ENCODE measurements at regions not wholly inside any gene's neighbourhood (a gene's known extent, or its start where the extent isn't known, plus 50 kb on each side); places are given as distances from the start of the nearest gene placed in this dataset.

DNA sequence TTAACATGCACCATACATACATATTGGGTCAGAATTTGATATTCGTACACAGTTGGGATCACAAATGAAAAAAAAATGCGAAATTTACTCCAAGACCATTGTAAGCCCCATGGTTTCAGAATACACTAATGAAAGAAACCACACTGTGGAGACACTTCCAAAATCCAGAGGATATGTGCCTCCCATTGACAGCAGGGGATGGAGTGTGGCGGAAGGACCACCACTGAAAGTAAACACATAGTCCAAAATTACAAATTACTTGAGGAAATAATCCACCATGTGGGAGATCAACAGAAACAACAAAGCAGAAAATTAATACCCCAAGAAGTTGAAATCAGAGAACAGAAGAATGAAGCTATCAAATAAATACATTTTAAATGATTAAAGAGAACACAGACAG is 291.6 kb upstream of the PAPPA start:
- Histone ChIP-seq H3K27me3 (replicated peaks; ENCODE audit: control insufficient read depth, insufficient read depth, low read length) (no peaks in the 10 kb centered on the region), H3K4me3 (replicated peaks; ENCODE audit: low read depth, low read length) (no peak overlapping the region), H3K36me3 (ENCODE audit: control insufficient read depth, insufficient read depth, low read length) (no peaks in the 10 kb centered on the region)
- DNase-seq (ENCODE audit: extremely low read depth, insufficient read length): no peak
- TF ChIP-seq, protein P1, sequence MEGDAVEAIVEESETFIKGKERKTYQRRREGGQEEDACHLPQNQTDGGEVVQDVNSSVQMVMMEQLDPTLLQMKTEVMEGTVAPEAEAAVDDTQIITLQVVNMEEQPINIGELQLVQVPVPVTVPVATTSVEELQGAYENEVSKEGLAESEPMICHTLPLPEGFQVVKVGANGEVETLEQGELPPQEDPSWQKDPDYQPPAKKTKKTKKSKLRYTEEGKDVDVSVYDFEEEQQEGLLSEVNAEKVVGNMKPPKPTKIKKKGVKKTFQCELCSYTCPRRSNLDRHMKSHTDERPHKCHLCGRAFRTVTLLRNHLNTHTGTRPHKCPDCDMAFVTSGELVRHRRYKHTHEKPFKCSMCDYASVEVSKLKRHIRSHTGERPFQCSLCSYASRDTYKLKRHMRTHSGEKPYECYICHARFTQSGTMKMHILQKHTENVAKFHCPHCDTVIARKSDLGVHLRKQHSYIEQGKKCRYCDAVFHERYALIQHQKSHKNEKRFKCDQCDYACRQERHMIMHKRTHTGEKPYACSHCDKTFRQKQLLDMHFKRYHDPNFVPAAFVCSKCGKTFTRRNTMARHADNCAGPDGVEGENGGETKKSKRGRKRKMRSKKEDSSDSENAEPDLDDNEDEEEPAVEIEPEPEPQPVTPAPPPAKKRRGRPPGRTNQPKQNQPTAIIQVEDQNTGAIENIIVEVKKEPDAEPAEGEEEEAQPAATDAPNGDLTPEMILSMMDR (IDR thresholded peaks at IDR 0.05; ENCODE audit: insufficient read depth, low read length, poor library complexity, severe bottlenecking): no peak

DNA sequence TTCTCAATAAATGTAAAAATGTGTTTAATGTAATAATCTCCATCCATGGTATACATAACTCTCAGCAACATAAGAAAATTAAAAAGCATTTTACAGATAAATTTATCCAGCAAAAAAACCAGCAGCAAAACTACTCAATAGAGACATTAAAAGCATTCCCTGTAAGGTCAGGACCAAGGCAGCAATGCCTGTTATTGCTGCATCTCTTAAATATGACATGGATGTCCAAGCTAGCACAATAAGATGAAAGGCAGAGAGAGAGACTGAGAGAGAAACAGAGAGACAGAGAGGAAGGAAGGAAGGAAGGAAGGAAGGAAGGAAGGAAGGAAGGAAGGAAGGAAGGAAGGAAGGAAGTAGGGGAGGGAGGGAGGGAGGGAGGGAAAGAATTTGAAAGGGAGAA is 289.0 kb upstream of the PAPPA start:
- no peaks in the 10 kb centered on the region for H3K27me3 ChIP-seq (replicated peaks; ENCODE audit: control insufficient read depth, insufficient read depth, low read length)

DNA sequence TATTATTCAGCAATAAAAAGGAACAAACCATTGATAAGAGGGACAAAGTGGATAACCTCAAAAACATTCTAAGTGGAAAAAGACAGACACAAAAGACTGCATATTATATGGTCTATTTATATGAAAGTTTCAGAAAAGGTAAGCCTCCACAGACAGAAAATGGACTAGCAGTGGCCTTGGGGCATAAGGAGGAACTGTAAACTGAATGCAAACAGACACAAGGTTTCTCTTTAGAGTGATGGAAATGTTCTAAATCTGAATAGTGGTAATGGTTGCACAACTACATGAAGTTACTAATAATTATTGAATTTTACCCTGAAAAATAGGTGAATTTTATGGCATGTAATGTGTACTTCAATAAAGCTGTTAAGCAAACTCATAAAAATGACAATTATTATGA is 286.3 kb upstream of the PAPPA start:
- H3K36me3 ChIP-seq (ENCODE audit: control insufficient read depth, insufficient read depth, low read length): no peaks in the 10 kb centered on the region
- no peaks in the 10 kb centered on the region for H3K27me3 ChIP-seq (replicated peaks; ENCODE audit: control insufficient read depth, insufficient read depth, low read length)
- no peak for DNase-seq (ENCODE audit: extremely low read depth, insufficient read length)
- H3K4me3 ChIP-seq (replicated peaks; ENCODE audit: low read depth, low read length): no peak overlapping the region
- TF ChIP-seq, protein P1 (IDR thresholded peaks at IDR 0.05; ENCODE audit: insufficient read depth, low read length, poor library complexity, severe bottlenecking): no peak

More for the DNA sequence above, 289.0 kb upstream of the PAPPA start:
- Histone ChIP-seq H3K36me3 (ENCODE audit: control insufficient read depth, insufficient read depth, low read length) (no peaks in the 10 kb centered on the region), H3K4me3 (replicated peaks; ENCODE audit: low read depth, low read length) (no peak overlapping the region)
- no peak for DNase-seq (ENCODE audit: extremely low read depth, insufficient read length)
- TF ChIP-seq, protein P1 (IDR thresholded peaks at IDR 0.05; ENCODE audit: insufficient read depth, low read length, poor library complexity, severe bottlenecking): no peak

DNA sequence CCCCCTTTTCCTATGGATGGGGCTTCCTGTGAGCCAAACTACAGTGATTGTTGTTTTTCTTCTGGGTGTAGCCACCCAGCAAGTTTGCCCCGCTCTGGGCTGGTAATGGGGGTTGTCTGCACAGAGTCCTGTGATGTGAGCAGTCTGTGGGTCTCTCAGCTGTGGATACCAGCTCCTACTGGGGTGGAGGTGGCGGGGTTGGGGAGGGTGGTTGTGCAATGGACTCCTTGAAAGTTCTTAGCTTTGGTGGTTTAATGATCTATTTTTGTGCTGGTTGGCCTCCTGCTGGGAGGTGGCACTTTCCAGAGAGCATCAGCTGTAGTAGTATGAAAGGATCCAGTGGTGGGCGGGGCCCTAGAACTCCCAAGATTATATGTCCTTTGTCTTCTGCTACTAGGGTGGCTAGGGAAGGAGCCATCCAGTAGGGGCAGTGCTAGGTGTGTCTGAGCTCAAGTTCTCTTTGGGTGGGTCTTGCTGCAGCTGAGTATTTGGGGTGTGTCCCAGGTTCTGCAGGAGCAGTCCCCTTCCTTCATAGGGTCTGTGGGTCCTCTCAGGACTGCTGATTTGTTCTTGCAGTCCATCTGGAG is 275.6 kb upstream of the PAPPA start:
- TF ChIP-seq, protein P1 (IDR thresholded peaks at IDR 0.05; ENCODE audit: insufficient read depth, low read length, poor library complexity, severe bottlenecking): no peak
- no peak overlapping the region for H3K4me3 ChIP-seq (replicated peaks; ENCODE audit: low read depth, low read length)
- no peak for DNase-seq (ENCODE audit: extremely low read depth, insufficient read length)
- H3K27me3 ChIP-seq (replicated peaks; ENCODE audit: control insufficient read depth, insufficient read depth, low read length): no peaks in the 10 kb centered on the region
- H3K36me3 ChIP-seq (ENCODE audit: control insufficient read depth, insufficient read depth, low read length): no peaks in the 10 kb centered on the region

DNA sequence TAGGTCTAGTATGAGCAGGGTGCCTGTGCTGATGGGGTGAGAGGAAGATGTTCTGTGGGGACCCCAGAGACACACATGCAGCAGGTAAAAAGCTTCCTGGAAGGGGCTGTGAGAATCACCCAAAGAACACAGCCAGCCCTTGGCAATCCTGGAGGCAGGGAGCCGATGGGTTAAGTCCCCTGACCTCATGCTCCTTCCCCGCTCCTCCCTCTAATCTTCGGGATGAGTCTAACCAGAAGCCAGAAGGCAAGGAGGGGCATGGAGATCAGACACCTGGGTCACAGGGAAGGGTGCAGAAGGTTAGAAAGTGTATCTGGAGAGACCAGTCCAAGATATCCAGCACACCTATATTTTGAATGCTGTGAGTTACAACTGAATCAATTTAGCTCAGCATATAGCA is 274.1 kb upstream of the PAPPA start:
- Histone ChIP-seq H3K36me3 (ENCODE audit: control insufficient read depth, insufficient read depth, low read length) (no peaks in the 10 kb centered on the region), H3K27me3 (replicated peaks; ENCODE audit: control insufficient read depth, insufficient read depth, low read length) (no peaks in the 10 kb centered on the region), H3K4me3 (replicated peaks; ENCODE audit: low read depth, low read length) (no peak overlapping the region)
- TF ChIP-seq, protein P1 (IDR thresholded peaks at IDR 0.05; ENCODE audit: insufficient read depth, low read length, poor library complexity, severe bottlenecking): no peak
- no peak for DNase-seq (ENCODE audit: extremely low read depth, insufficient read length)

Data from GM06990 (cell line).